Panc1 (cell line): ENCODE measurements at regions not wholly inside any gene's neighbourhood (a gene's known extent, or its start where the extent isn't known, plus 50 kb on each side); places are given as distances from the start of the nearest gene placed in this dataset.

ENCODE experiments used
- ATAC-seq: fragments of 200-7000 bp; cut with Tn5 transposase; 2 replicates; pipeline ENCODE4 v1.9.1; 2020; ENCODE audit warnings: mild to moderate bottlenecking, moderate library complexity
- BruUV-seq: library from RNA; stranded (reverse); fragments of 400-500 nt; replicated peaks from 2 replicates; lab custom pipeline; 2021; lab: Mats Ljungman, UMichigan
- CTCF ChIA-PET: fragments of 300-600 bp; sonication (Branson Sonifier 250); formaldehyde crosslinking; loops from one replicate; lab custom pipeline; 2022; ENCODE audit warnings: antibody characterized with exemption; lab: Charles Lee
- POLR2A ChIA-PET: fragments of 300-600 bp; sonication (Branson Sonifier 250); formaldehyde crosslinking; loops from one replicate; lab custom pipeline; 2022; ENCODE audit warnings: antibody characterized with exemption; lab: Charles Lee
- DNase-seq: peaks from one replicate; pipeline ENCODE4 v3.0.0-alpha.2; 2010; ENCODE audit warnings: low read depth, low spot score
- H3K27ac ChIP-seq: 2 replicates; pipeline ENCODE4 v1.5.1; 2011; ENCODE audit warnings: mild to moderate bottlenecking, low read length, inconsistent platforms
- H3K27me3 ChIP-seq: fragments of 200-500 bp; sonication (Bioruptor generic); 2 replicates; pipeline ENCODE4 v1.6.0; 2014; ENCODE audit warnings: low read length, inconsistent platforms; ENCODE audit not compliant: control insufficient read depth, insufficient read depth
- H3K36me3 ChIP-seq: fragments of 200-500 bp; sonication (Bioruptor generic); 2 replicates; pipeline ENCODE4 v1.5.1; 2014; ENCODE audit warnings: inconsistent platforms, mild to moderate bottlenecking, low read length, moderate library complexity; ENCODE audit not compliant: control insufficient read depth, insufficient read depth
- H3K4me1 ChIP-seq: 2 replicates; pipeline ENCODE4 v1.5.1; 2011; ENCODE audit warnings: inconsistent platforms, mild to moderate bottlenecking, low read length, moderate library complexity; ENCODE audit not compliant: control insufficient read depth, insufficient read depth
- H3K4me3 ChIP-seq, 2 experiments: 2 replicates each; pipeline ENCODE4 v1.5.1; 2011 to 2012; ENCODE audit warnings: low read depth in 2 of 2, low read length in 2 of 2, mild to moderate bottlenecking in 2 of 2, inconsistent platforms in 1 of 2, moderate library complexity in 1 of 2
- H3K9me3 ChIP-seq: fragments of 200-500 bp; sonication (Bioruptor generic); 2 replicates; pipeline ENCODE4 v1.5.1; 2014; ENCODE audit warnings: low read depth, mild to moderate bottlenecking, inconsistent platforms, low read length, moderate library complexity; ENCODE audit not compliant: control insufficient read depth, insufficient read depth
- CTCF ChIP-seq: fragments of 450-650 bp; IDR thresholded peaks from 2 replicates; pipeline ENCODE4 v1.5.1; 2017; ENCODE audit warnings: mild to moderate bottlenecking
- POLR2AphosphoS5 ChIP-seq: IDR thresholded peaks from 2 replicates; pipeline ENCODE4 v1.6.1; 2012; ENCODE audit warnings: mild to moderate bottlenecking, low read depth, low read length, moderate library complexity
- REST ChIP-seq, 2 experiments: IDR thresholded peaks; 2 replicates each; pipeline ENCODE4 v1.6.1; 2011 to 2012; ENCODE audit warnings: low read depth in 2 of 2, control low read depth in 1 of 2, low read length in 1 of 2, mild to moderate bottlenecking in 1 of 2, moderate library complexity in 1 of 2; ENCODE audit not compliant: insufficient read depth in 1 of 2
- SIN3A ChIP-seq: IDR thresholded peaks from 2 replicates; pipeline ENCODE4 v1.6.1; 2012; ENCODE audit warnings: low read depth, mild to moderate bottlenecking, low read length, moderate library complexity, borderline replicate concordance; ENCODE audit not compliant: insufficient read depth
- TCF7L2 ChIP-seq: IDR thresholded peaks from 2 replicates; pipeline ENCODE4 v1.6.1; 2011; ENCODE audit warnings: mild to moderate bottlenecking, low read depth, low read length, inconsistent platforms
- in situ Hi-C: cut with HindIII; loops from 2 replicates; pipeline ENCODE4 v1.10.0; 2016; ENCODE audit warnings: low sequenced_read_pairs, low pct_unique_long_range_greater_than_20kb
- intact Hi-C: fragments of 100-400 bp; cut with micrococcal nuclease; formaldehyde crosslinking; loops from one replicate; pipeline ENCODE4 v1.10.0; 2022; ENCODE audit not compliant: unreplicated experiment

GRCh38 chr9:87300915-87301314 lies 196.8 kb upstream of the DAPK1 start:
- no peaks in the 10 kb centered on the region for H3K9me3 ChIP-seq
- ChIA-PET POLR2A (no interaction called here), CTCF (no interaction called here)
- no peaks in the 10 kb centered on the region for H3K4me1 ChIP-seq
- no peak overlapping the region for H3K27ac ChIP-seq
- ATAC-seq (no peak), DNase-seq (no peak)
- in situ Hi-C loops = no loop called here
- TF ChIP-seq POLR2AphosphoS5 = no peak
- no peak for TF ChIP-seq TCF7L2
- TF ChIP-seq REST (IDR thresholded peaks at IDR 0.05; ENCODE audit: insufficient read depth in 1 of 2, low read depth in 2 of 2, low read length in 1 of 2) = no peak
- TF ChIP-seq SIN3A = no peak
- TF ChIP-seq CTCF = no peak
- H3K4me3 ChIP-seq = no peak overlapping the region
- intact Hi-C loops = no loop called here
- no peaks in the 10 kb centered on the region for H3K36me3 ChIP-seq
- H3K27me3 ChIP-seq = no peaks in the 10 kb centered on the region
- BruUV-seq = no TSS peak

GRCh38 chr9:87301371-87301770 lies 196.3 kb upstream of the DAPK1 start:
- no peaks in the 10 kb centered on the region for H3K27me3 ChIP-seq
- H3K4me3 ChIP-seq = no peak overlapping the region
- H3K36me3 ChIP-seq = no peaks in the 10 kb centered on the region
- no peaks in the 10 kb centered on the region for H3K4me1 ChIP-seq
- ATAC-seq = no peak
- POLR2A ChIA-PET = no interaction called here
- H3K9me3 ChIP-seq = no peaks in the 10 kb centered on the region
- DNase-seq = no peak
- CTCF ChIA-PET = no interaction called here
- TF ChIP-seq CTCF (no peak), TCF7L2 (no peak), REST (IDR thresholded peaks at IDR 0.05; ENCODE audit: insufficient read depth in 1 of 2, low read depth in 2 of 2, low read length in 1 of 2) (no peak), SIN3A (no peak), POLR2AphosphoS5 (no peak)
- intact Hi-C loops (no loop called here), in situ Hi-C loops (no loop called here)
- no peak overlapping the region for H3K27ac ChIP-seq
- no TSS peak for BruUV-seq
